Activated naive CD4-positive, alpha-beta T cell treated with anti-CD3 and anti-CD28 coated beads for 36 hours (primary cell): ENCODE measurements at regions not wholly inside any gene's neighbourhood (a gene's known extent, or its start where the extent isn't known, plus 50 kb on each side); places are given as distances from the start of the nearest gene placed in this dataset.
A peak's percentile ranks its signal among the peaks of the same experiment; 100 is the strongest.
"Not testable (repeated sequence)": the region's sequence is repeated elsewhere in the genome, so short reads cannot be mapped to it uniquely, and the experiment has no call there.

ENCODE experiments used
- CTCF ChIA-PET: fragments of 350-600 bp; sonication (Branson Sonifier 250); formaldehyde crosslinking; loops from one replicate; lab custom pipeline; 2021; ENCODE audit warnings: antibody characterized with exemption; lab: Charles Lee
- DNase-seq: peaks from one replicate; pipeline ENCODE4 v3.0.0-alpha.2; 2020
- H3K27ac Mint-ChIP-seq: one replicate; pipeline ENCODE4 v1.8.0; 2021; ENCODE audit warnings: mild to moderate bottlenecking, mixed read lengths
- H3K27me3 Mint-ChIP-seq: one replicate; pipeline ENCODE4 v1.8.0; 2021; ENCODE audit warnings: low read depth, mixed read lengths
- H3K36me3 Mint-ChIP-seq: one replicate; pipeline ENCODE4 v1.8.0; 2021; ENCODE audit warnings: low read depth, mixed read lengths
- H3K4me1 Mint-ChIP-seq: one replicate; pipeline ENCODE4 v1.8.0; 2021; ENCODE audit warnings: low read depth, mixed read lengths
- H3K4me3 Mint-ChIP-seq: one replicate; pipeline ENCODE4 v1.8.0; 2021; ENCODE audit warnings: mild to moderate bottlenecking, moderate library complexity, mixed read lengths
- H3K9me3 Mint-ChIP-seq: one replicate; pipeline ENCODE4 v1.8.0; 2021; ENCODE audit warnings: mixed read lengths
- intact Hi-C: fragments of 100-400 bp; cut with micrococcal nuclease; formaldehyde crosslinking; loops from one replicate; pipeline ENCODE4 v1.15.1; 2023

DNA sequence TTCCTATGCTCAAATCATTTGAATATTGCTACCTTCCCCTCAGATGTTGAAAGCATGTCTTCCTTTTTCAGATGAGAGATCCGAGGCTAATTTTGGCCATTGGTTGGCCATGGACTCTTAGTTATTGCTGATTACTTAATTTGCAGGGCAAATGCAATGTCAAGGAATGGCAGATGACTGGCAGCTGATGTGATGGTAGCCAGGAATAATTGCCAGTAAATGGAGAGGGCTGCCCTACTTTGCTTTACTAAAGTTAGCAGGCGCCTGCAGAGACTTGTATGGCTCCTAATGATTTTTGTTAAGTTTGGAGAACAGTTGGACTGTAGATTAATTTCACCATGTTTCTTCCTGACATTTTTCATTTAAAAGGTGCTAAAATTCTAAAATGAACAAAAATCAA is 128.9 kb downstream of the XCL2 start:
- H3K36me3 Mint-ChIP-seq, result no peaks in the 10 kb centered on the region
- H3K27me3 Mint-ChIP-seq, result no peaks in the 10 kb centered on the region
- H3K4me1 Mint-ChIP-seq, result peaks cover 3% of the 10 kb centered on the region
- CTCF ChIA-PET, result no interaction called here
- H3K27ac Mint-ChIP-seq, result no peak overlapping the region
- intact Hi-C loops, result no loop called here
- H3K4me3 Mint-ChIP-seq, result no peak overlapping the region
- DNase-seq, result no peak
- H3K9me3 Mint-ChIP-seq, result no peaks in the 10 kb centered on the region

DNA sequence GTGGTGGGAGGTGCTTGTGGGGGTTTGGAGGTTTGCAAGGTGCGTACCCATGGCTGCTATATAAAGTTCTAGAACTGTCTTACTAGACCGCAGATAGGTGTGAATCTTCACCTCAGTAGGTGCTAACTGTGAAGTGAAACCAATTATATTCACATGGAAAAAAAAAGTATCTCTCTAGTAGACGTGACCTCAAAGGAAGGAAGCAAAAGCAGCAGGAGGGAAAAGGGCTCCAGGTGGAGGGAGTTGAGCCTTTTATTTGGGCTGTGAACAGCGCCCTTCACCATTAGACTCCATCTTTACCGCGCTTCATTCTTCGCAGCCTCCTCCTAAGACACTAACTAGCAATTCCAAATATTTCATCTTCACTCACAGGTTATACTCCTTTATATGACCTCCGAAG is 129.8 kb downstream of the TBX19 start:
- Mint-ChIP-seq H3K9me3 (peaks cover 2% of the 10 kb centered on the region), H3K4me3 (no peak overlapping the region), H3K27me3 (no peaks in the 10 kb centered on the region), H3K27ac (no peak overlapping the region), H3K4me1 (peaks cover 34% of the 10 kb centered on the region), H3K36me3 (no peaks in the 10 kb centered on the region)
- intact Hi-C loops, result no loop called here
- CTCF ChIA-PET, result interaction anchor here (0.9 to 1.0 kb wide), 2 partner anchors 29 to 68 kb away, joined by 3 to 5 read pairs; no protein-coding TSS in a partner anchor
- DNase-seq, result no peak

DNA sequence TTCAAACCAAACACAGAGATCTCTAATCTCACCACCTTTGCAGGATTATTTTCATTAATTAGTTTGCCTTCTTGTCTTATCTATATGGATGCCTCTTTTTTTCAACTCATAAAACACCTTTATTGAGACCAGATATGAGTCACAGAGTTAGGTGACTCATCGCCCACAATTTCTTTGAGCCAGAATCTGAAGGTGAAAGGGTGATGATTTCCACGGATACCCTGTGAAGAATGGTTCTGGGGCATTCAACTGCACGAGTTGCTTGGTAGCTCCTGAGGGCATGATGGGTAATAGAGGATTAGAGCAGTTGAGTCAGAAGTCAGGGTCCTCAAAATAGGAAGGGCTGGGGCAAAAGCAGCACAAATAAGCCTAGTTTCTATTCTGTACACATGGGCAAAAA is 128.2 kb downstream of the TBX19 start:
- intact Hi-C loops, result loop anchor here (1.0 to 10.0 kb wide), 10 partner anchors 12 to 1486 kb away; partner anchors contain the start of genes METTL18, SCYL3 and TIPRL
- Mint-ChIP-seq H3K9me3 (peaks cover 2% of the 10 kb centered on the region), H3K27me3 (no peaks in the 10 kb centered on the region), H3K27ac (peak overlapping the region; percentile 32), H3K36me3 (no peaks in the 10 kb centered on the region), H3K4me3 (no peak overlapping the region), H3K4me1 (peaks cover 34% of the 10 kb centered on the region)
- CTCF ChIA-PET, result interaction anchor here (0.8 to 1.0 kb wide), 2 partner anchors 30 to 61 kb away, joined by 3 read pairs; no protein-coding TSS in a partner anchor
- peak; percentile 82 for DNase-seq

DNA sequence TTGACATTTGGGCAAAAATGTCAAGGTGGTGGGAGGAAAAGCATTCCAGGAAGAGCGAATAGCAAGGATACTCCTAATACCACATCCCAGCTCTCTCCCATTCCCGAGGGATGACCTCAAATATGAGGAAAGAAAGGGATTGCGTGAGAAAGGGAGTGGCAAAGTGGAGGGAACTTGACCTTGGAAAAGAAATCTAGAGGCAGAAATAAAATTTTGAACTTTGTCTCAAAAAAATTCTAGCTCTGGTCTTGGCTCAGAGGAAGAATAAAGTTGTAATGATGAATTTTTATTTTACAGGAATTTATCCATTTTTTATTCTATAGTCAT is 127.8 kb downstream of the TBX19 start:
- intact Hi-C loops, result loop anchor here (1.0 to 10.0 kb wide), 9 partner anchors 21 to 1486 kb away; partner anchors contain the start of genes METTL18, SCYL3 and TIPRL
- Mint-ChIP-seq H3K27me3 (no peaks in the 10 kb centered on the region), H3K27ac (no peak overlapping the region), H3K36me3 (no peaks in the 10 kb centered on the region), H3K4me1 (peaks cover 34% of the 10 kb centered on the region), H3K4me3 (no peak overlapping the region), H3K9me3 (peaks cover 2% of the 10 kb centered on the region)
- DNase-seq, result no peak
- CTCF ChIA-PET, result interaction anchor here (0.6 to 1.0 kb wide), 3 partner anchors 31 to 81 kb away, joined by 3 read pairs; no protein-coding TSS in a partner anchor

DNA sequence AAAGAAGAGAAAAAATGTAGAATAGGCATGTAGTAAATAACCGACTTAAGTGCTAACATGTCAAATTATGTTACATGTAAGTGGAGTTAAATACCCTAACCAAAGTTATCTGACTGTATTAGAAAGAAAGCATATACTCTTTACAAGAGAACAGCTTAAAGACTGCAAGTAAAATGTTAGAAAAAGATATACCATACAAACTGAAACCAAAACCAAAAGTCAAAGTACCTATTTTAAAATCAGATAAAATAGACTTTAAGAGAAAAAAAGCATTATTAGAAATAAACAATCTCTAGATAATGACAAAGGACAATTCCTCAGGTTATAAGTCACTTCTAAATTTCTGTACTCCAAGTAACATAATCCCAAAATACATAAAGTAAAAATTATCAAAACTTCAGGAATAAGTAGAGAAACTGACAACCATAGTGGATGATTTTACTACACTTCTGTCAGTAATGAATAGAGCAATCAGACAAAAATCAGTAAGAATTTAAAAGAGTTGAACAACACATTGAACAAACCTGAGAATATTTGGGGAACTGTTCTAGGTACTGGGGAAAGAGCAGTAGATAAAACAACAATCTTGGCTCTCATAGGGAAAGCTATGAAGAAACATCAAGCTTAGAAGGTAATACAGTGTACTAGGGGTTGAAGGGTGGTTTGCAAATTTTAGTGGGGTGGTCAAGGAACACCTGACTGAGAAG is 127.3 kb downstream of the TBX19 start:
- no peak for DNase-seq
- Mint-ChIP-seq H3K27ac (no peak overlapping the region), H3K4me3 (no peak overlapping the region), H3K27me3 (no peaks in the 10 kb centered on the region), H3K36me3 (no peaks in the 10 kb centered on the region), H3K9me3 (peaks cover 2% of the 10 kb centered on the region), H3K4me1 (peaks cover 34% of the 10 kb centered on the region)
- intact Hi-C loops, result loop anchor here (1.0 to 10.0 kb wide), 9 partner anchors 21 to 1487 kb away; partner anchors contain the start of genes METTL18, SCYL3 and TIPRL
- CTCF ChIA-PET, result interaction anchor here (0.6 to 1.0 kb wide), 4 partner anchors 31 to 80 kb away, joined by 3 to 4 read pairs (median 3); no protein-coding TSS in a partner anchor

DNA sequence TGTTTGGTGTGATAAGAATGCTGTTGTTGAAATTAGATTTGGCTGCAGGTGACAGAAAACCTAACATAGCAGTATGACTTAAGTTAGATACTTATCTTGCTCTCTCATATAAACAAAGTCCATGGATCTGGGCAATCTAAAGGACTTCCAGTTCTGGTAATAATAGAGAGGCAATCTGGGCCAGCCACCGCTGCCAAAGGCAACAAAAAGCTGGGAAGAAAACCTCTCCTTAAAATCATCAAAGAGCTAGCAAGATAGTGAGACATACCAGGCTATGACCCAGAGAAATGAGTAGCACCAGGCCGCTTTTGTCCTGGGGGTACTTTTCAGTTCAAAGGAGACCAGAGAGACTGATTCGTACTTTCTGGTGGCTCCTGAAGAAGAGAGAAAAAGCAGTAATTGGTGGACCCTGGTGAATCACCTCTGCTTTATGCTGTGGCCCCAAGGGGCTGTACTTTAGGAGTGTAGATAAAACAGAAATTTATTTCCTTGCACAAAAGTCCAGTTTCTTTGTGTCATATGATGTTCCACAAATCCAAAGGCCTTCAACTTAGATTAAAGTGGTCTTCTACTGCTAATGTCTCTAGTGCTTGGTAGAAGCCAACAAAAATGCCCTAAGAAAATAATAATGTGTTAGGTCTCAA is 125.4 kb downstream of the TBX19 start:
- H3K27ac Mint-ChIP-seq, result no peak overlapping the region
- intact Hi-C loops, result loop anchor here (5.0 to 10.0 kb wide), 3 partner anchors 169 to 1489 kb away; partner anchors contain the start of genes METTL18 and SCYL3
- no peak for DNase-seq
- peaks cover 2% of the 10 kb centered on the region for H3K9me3 Mint-ChIP-seq
- H3K36me3 Mint-ChIP-seq, result no peaks in the 10 kb centered on the region
- CTCF ChIA-PET, result interaction anchor here (0.9 to 1.0 kb wide), 2 partner anchors 24 to 63 kb away, joined by 3 read pairs; no protein-coding TSS in a partner anchor
- H3K4me1 Mint-ChIP-seq, result peaks cover 34% of the 10 kb centered on the region
- H3K27me3 Mint-ChIP-seq, result no peaks in the 10 kb centered on the region
- no peak overlapping the region for H3K4me3 Mint-ChIP-seq

DNA sequence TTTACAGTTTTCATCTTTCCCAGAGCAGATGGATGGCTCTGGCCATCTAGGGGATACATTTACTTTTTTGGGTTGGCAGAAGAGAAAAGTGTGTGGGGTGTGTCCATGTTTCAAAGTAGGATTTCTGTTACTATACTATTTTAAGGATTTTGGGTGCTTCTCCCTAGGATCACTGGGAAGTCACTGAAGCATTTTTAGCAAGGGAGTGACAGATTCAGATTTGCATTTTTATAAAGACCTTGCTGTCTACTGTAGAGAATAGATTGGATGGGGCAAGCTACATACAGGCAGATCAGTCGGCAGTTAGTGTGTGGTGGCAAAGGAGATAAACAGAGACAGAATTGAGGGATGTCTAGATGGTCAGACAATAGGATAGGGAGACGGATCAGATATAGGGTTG is 122.5 kb downstream of the TBX19 start:
- Mint-ChIP-seq H3K36me3 (no peaks in the 10 kb centered on the region), H3K9me3 (peaks cover 2% of the 10 kb centered on the region), H3K4me1 (peaks cover 27% of the 10 kb centered on the region), H3K27me3 (peaks cover 3% of the 10 kb centered on the region), H3K27ac (no peak overlapping the region), H3K4me3 (no peak overlapping the region)
- DNase-seq, result no peak
- intact Hi-C loops, result loop anchor here (10.0 kb wide), 2 partner anchors 1392 to 1492 kb away; partner anchors contain the start of genes METTL18 and SCYL3
- CTCF ChIA-PET, result no interaction called here

DNA sequence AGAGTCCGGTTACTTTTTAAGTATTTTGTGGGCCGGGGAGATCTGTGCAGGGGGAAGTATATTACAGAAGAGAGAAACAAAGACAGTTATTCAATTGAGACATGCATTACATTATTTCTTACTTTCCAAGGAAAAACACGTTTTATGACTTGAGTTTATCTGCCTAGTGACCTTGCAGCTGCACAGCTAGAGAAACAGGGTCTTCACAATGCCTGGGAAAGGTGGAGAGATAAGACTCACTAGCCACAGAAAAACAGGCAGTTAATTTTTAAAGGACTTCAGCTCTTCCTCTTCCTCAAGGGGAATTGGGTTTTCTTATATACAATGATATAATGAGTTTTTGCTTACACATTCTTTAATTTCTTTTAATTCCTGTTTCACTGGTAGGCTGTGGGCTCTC is 121.8 kb downstream of the TBX19 start:
- H3K27me3 Mint-ChIP-seq, DNase-seq, H3K36me3 Mint-ChIP-seq, CTCF ChIA-PET, H3K4me3 Mint-ChIP-seq, H3K9me3 Mint-ChIP-seq, H3K27ac Mint-ChIP-seq: not testable (repeated sequence)
- peaks cover 20% of the 10 kb centered on the region for H3K4me1 Mint-ChIP-seq
- intact Hi-C loops, result loop anchor here (10.0 kb wide), 2 partner anchors 1392 to 1492 kb away; partner anchors contain the start of genes METTL18 and SCYL3

DNA sequence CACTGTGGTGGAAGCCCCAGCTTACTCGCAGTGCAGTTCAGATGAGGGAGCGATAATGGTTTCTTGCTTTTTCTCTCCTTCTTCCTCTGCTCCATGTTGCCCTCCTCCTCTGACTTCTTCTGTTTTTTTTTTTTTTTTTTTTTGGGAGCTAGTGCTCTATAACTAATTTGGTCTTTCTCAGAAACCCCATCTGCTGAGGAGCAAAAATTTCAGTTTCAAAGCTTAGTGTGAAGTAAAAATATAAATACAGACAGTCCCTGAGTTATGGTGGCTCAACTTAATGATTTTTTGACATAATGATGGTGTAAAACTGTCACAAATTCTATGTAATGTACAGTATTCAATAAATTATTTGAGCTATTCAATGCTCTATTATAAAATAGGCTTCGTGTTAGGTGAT is 120.7 kb downstream of the TBX19 start:
- Mint-ChIP-seq H3K4me1 (peaks cover 12% of the 10 kb centered on the region), H3K36me3 (no peaks in the 10 kb centered on the region), H3K4me3 (no peak overlapping the region), H3K27me3 (peaks cover 3% of the 10 kb centered on the region), H3K9me3 (no peaks in the 10 kb centered on the region), H3K27ac (no peak overlapping the region)
- CTCF ChIA-PET, result interaction anchor here (0.6 to 2.0 kb wide), 4 partner anchors 19 to 298 kb away, joined by 3 to 6 read pairs (median 4); no protein-coding TSS in a partner anchor
- DNase-seq, result no peak
- intact Hi-C loops, result loop anchor here (10.0 kb wide), 2 partner anchors 1393 to 1493 kb away; partner anchors contain the start of genes METTL18 and SCYL3

DNA sequence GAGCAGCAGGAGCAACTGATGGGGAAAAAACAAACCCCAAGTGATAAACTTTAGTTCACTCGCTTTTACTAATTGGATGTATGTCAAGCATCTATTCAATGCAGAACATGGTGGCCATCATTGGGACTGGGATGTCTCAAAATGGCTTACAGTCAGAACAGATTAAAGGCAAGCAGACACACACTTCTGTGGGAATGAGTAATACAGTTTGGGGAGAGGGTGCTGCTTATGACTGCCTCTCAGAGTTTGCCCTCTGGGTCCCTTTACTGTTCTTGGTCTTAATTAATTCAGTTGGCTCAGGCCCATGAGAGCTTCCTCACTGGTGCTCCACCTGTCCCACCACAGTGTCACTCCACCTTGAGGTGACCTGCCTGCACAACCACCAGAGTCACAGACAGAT is 119.5 kb downstream of the TBX19 start:
- Mint-ChIP-seq H3K36me3 (no peaks in the 10 kb centered on the region), H3K4me1 (peaks cover 12% of the 10 kb centered on the region), H3K27me3 (peaks cover 3% of the 10 kb centered on the region), H3K27ac (no peak overlapping the region), H3K9me3 (no peaks in the 10 kb centered on the region), H3K4me3 (no peak overlapping the region)
- CTCF ChIA-PET, result interaction anchor here (1.0 to 2.0 kb wide), 3 partner anchors 35 to 203 kb away, joined by 3 to 6 read pairs (median 3); no protein-coding TSS in a partner anchor
- no peak for DNase-seq
- intact Hi-C loops, result loop anchor here (10.0 kb wide), 2 partner anchors 1395 to 1495 kb away; partner anchors contain the start of genes METTL18 and SCYL3

DNA sequence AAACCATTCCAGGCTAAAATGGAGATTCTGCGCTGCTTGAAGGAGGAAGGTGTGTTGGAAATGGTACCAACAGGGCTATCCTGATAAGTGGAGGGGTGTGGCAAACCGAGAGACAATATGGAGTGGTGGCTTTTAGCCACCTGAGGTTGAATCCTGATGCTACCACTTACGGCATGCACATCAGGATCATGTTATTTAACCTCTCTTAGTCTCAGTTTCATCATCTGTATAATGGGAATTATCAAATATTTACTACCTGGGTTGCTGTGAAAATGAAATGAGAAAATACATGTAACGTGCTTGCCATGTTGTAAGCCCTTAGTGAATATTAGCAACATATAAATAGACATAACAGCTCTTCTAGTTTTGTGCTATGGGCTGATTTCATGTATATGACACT is 117.1 kb downstream of the TBX19 start:
- Mint-ChIP-seq H3K36me3 (no peaks in the 10 kb centered on the region), H3K4me3 (no peak overlapping the region), H3K4me1 (peaks cover 12% of the 10 kb centered on the region), H3K9me3 (no peaks in the 10 kb centered on the region), H3K27ac (no peak overlapping the region), H3K27me3 (peaks cover 3% of the 10 kb centered on the region)
- DNase-seq, result no peak
- intact Hi-C loops, result no loop called here
- CTCF ChIA-PET, result no interaction called here
